Activated CD8-positive, alpha-beta T cell treated with anti-CD3 and anti-CD28 coated beads for 36 hours (primary cell): ENCODE measurements at regions not wholly inside any gene's neighbourhood (a gene's known extent, or its start where the extent isn't known, plus 50 kb on each side); places are given as distances from the start of the nearest gene placed in this dataset.

Experiments
- ATAC-seq: fragments of 200-7000 bp; cut with Tn5 transposase; one replicate; pipeline ENCODE4 v1.10.0; 2021; ENCODE audit warnings: mild to moderate bottlenecking, moderate library complexity
- CTCF ChIA-PET: fragments of 350-600 bp; sonication (Branson Sonifier 250); formaldehyde crosslinking; loops from one replicate; lab custom pipeline; 2021; ENCODE audit warnings: antibody characterized with exemption; lab: Charles Lee
- POLR2A ChIA-PET: fragments of 350-600 bp; sonication (Branson Sonifier 250); formaldehyde crosslinking; loops from one replicate; lab custom pipeline; 2021; ENCODE audit warnings: antibody characterized with exemption; lab: Charles Lee
- DNase-seq: peaks from one replicate; pipeline ENCODE4 v3.0.0-alpha.2; 2020
- H3K27ac Mint-ChIP-seq: one replicate; pipeline ENCODE4 v1.8.0; 2021; ENCODE audit warnings: mild to moderate bottlenecking, mixed read lengths
- H3K27me3 Mint-ChIP-seq: one replicate; pipeline ENCODE4 v1.8.0; 2021; ENCODE audit warnings: mixed read lengths
- H3K36me3 Mint-ChIP-seq: one replicate; pipeline ENCODE4 v1.8.0; 2021; ENCODE audit warnings: low read depth, mixed read lengths
- H3K4me1 Mint-ChIP-seq: one replicate; pipeline ENCODE4 v1.8.0; 2021; ENCODE audit warnings: low read depth, mixed read lengths
- H3K4me3 Mint-ChIP-seq: one replicate; pipeline ENCODE4 v1.8.0; 2021; ENCODE audit warnings: mild to moderate bottlenecking, moderate library complexity, mixed read lengths
- H3K9me3 Mint-ChIP-seq: one replicate; pipeline ENCODE4 v1.8.0; 2021; ENCODE audit warnings: mixed read lengths
- CTCF ChIP-seq: fragments of 200-600 bp; IDR thresholded peaks from one replicate; pipeline ENCODE4 v1.8.0; 2022; ENCODE audit warnings: antibody characterized with exemption, mild to moderate bottlenecking
- intact Hi-C: fragments of 100-400 bp; cut with micrococcal nuclease; formaldehyde crosslinking; loops from one replicate; pipeline ENCODE4 v1.10.0; 2022

GRCh38 chr5:38184627-38185026, 73.7 kb upstream of the EGFLAM start:
- peaks cover 2% of the 10 kb centered on the region for H3K27me3 Mint-ChIP-seq
- no peaks in the 10 kb centered on the region for H3K9me3 Mint-ChIP-seq
- H3K4me3 Mint-ChIP-seq, result no peak overlapping the region
- no peak for ATAC-seq
- H3K36me3 Mint-ChIP-seq, result no peaks in the 10 kb centered on the region
- intact Hi-C loops, result no loop called here
- CTCF ChIA-PET, result no interaction called here
- no peak overlapping the region for H3K27ac Mint-ChIP-seq
- no peak for TF ChIP-seq CTCF
- H3K4me1 Mint-ChIP-seq, result no peaks in the 10 kb centered on the region
- POLR2A ChIA-PET, result no interaction called here
- no peak for DNase-seq

GRCh38 chr5:38182991-38183390, 75.4 kb upstream of the EGFLAM start:
- ATAC-seq (no peak), DNase-seq (no peak)
- intact Hi-C loops, result no loop called here
- H3K27me3 Mint-ChIP-seq, result peaks cover 2% of the 10 kb centered on the region
- ChIA-PET POLR2A (no interaction called here), CTCF (no interaction called here)
- no peaks in the 10 kb centered on the region for H3K9me3 Mint-ChIP-seq
- TF ChIP-seq CTCF, result no peak
- H3K4me3 Mint-ChIP-seq, result no peak overlapping the region
- H3K36me3 Mint-ChIP-seq, result no peaks in the 10 kb centered on the region
- no peaks in the 10 kb centered on the region for H3K4me1 Mint-ChIP-seq
- no peak overlapping the region for H3K27ac Mint-ChIP-seq

GRCh38 chr5:38168029-38168428, 90.3 kb upstream of the EGFLAM start:
- no peak overlapping the region for H3K4me3 Mint-ChIP-seq
- no peak overlapping the region for H3K27ac Mint-ChIP-seq
- DNase-seq (no peak), ATAC-seq (no peak)
- ChIA-PET CTCF (no interaction called here), POLR2A (no interaction called here)
- H3K36me3 Mint-ChIP-seq, result no peaks in the 10 kb centered on the region
- no peak for TF ChIP-seq CTCF
- H3K9me3 Mint-ChIP-seq, result no peaks in the 10 kb centered on the region
- H3K4me1 Mint-ChIP-seq, result no peaks in the 10 kb centered on the region
- intact Hi-C loops, result no loop called here
- no peaks in the 10 kb centered on the region for H3K27me3 Mint-ChIP-seq

GRCh38 chr5:38167562-38167996, 90.8 kb upstream of the EGFLAM start:
- ATAC-seq (no peak), DNase-seq (no peak)
- Mint-ChIP-seq H3K27me3 (no peaks in the 10 kb centered on the region), H3K4me1 (no peaks in the 10 kb centered on the region), H3K27ac (no peak overlapping the region), H3K4me3 (no peak overlapping the region), H3K9me3 (no peaks in the 10 kb centered on the region), H3K36me3 (no peaks in the 10 kb centered on the region)
- ChIA-PET CTCF (no interaction called here), POLR2A (no interaction called here)
- intact Hi-C loops, result no loop called here
- no peak for TF ChIP-seq CTCF

GRCh38 chr5:38166832-38167231, 91.5 kb upstream of the EGFLAM start:
- no peaks in the 10 kb centered on the region for H3K36me3 Mint-ChIP-seq
- TF ChIP-seq CTCF, result no peak
- H3K27ac Mint-ChIP-seq, result no peak overlapping the region
- intact Hi-C loops, result no loop called here
- no peaks in the 10 kb centered on the region for H3K4me1 Mint-ChIP-seq
- H3K4me3 Mint-ChIP-seq, result no peak overlapping the region
- no peaks in the 10 kb centered on the region for H3K9me3 Mint-ChIP-seq
- CTCF ChIA-PET, result no interaction called here
- POLR2A ChIA-PET, result no interaction called here
- ATAC-seq (no peak), DNase-seq (no peak)
- no peaks in the 10 kb centered on the region for H3K27me3 Mint-ChIP-seq
